ENCODE measurements at regions not wholly inside any gene's neighbourhood (a gene's known extent, or its start where the extent isn't known, plus 50 kb on each side); places are given as distances from the start of the nearest gene placed in this dataset.
"Not testable (repeated sequence)": the region's sequence is repeated elsewhere in the genome, so short reads cannot be mapped to it uniquely, and the experiment has no call there.

- no peak for DNase-seq (ENCODE audit: extremely low spot score, unreplicated experiment)
- H3K4me1 Mint-ChIP-seq (ENCODE audit: unreplicated experiment) = peaks cover 8% of the 10 kb centered on the region
- no peaks in the 10 kb centered on the region for H3K27me3 Mint-ChIP-seq
- no peak overlapping the region for H3K4me3 Mint-ChIP-seq
- no peak for TF ChIP-seq CTCF (conservative IDR thresholded peaks at IDR 0.05)
- no peak overlapping the region for H3K27ac Mint-ChIP-seq
- no peaks in the 10 kb centered on the region for H3K9me3 Mint-ChIP-seq
- no peaks in the 10 kb centered on the region for H3K36me3 Mint-ChIP-seq
Observed at GRCh38 chr18:1075322-1075721, 170.7 kb downstream of the ADCYAP1 start.

GRCh38 chr18:1075876-1076275 lies 171.2 kb downstream of the ADCYAP1 start:
- peaks cover 8% of the 10 kb centered on the region for H3K4me1 Mint-ChIP-seq (ENCODE audit: unreplicated experiment)
- no peak overlapping the region for H3K27ac Mint-ChIP-seq
- H3K36me3 Mint-ChIP-seq = no peaks in the 10 kb centered on the region
- no peaks in the 10 kb centered on the region for H3K27me3 Mint-ChIP-seq
- DNase-seq (ENCODE audit: extremely low spot score, unreplicated experiment) = no peak
- H3K4me3 Mint-ChIP-seq = no peak overlapping the region
- no peak for TF ChIP-seq CTCF (conservative IDR thresholded peaks at IDR 0.05)
- no peaks in the 10 kb centered on the region for H3K9me3 Mint-ChIP-seq

GRCh38 chr18:1078301-1078700 lies 173.6 kb downstream of the ADCYAP1 start:
- Mint-ChIP-seq H3K4me1 (ENCODE audit: unreplicated experiment) (peaks cover 8% of the 10 kb centered on the region), H3K4me3 (no peak overlapping the region), H3K27ac (no peak overlapping the region), H3K9me3 (no peaks in the 10 kb centered on the region), H3K36me3 (no peaks in the 10 kb centered on the region), H3K27me3 (no peaks in the 10 kb centered on the region)
- DNase-seq (ENCODE audit: extremely low spot score, unreplicated experiment) = no peak
- no peak for TF ChIP-seq CTCF (conservative IDR thresholded peaks at IDR 0.05)

- DNase-seq (ENCODE audit: extremely low spot score, unreplicated experiment); H3K36me3 Mint-ChIP-seq; H3K27me3 Mint-ChIP-seq; H3K27ac Mint-ChIP-seq; H3K4me1 Mint-ChIP-seq (ENCODE audit: unreplicated experiment); H3K9me3 Mint-ChIP-seq; H3K4me3 Mint-ChIP-seq: not testable (repeated sequence)
Observed at GRCh38 chr18:1083675-1084074, 179.0 kb downstream of the ADCYAP1 start.

- H3K4me1 Mint-ChIP-seq (ENCODE audit: unreplicated experiment) = no peaks in the 10 kb centered on the region
Observed at GRCh38 chr18:1090758-1091157, 186.1 kb downstream of the ADCYAP1 start.

GRCh38 chr18:1092228-1092627 lies 187.6 kb downstream of the ADCYAP1 start:
- H3K27ac Mint-ChIP-seq = no peak overlapping the region

More at GRCh38 chr18:1090758-1091157, 186.1 kb downstream of the ADCYAP1 start:
- DNase-seq (ENCODE audit: extremely low spot score, unreplicated experiment) = no peak
- no peak overlapping the region for H3K27ac Mint-ChIP-seq
- H3K36me3 Mint-ChIP-seq = no peaks in the 10 kb centered on the region
- H3K9me3 Mint-ChIP-seq = peaks cover 5% of the 10 kb centered on the region
- H3K27me3 Mint-ChIP-seq = no peaks in the 10 kb centered on the region
- no peak overlapping the region for H3K4me3 Mint-ChIP-seq
- no peak for TF ChIP-seq CTCF (conservative IDR thresholded peaks at IDR 0.05)

More at GRCh38 chr18:1092228-1092627, 187.6 kb downstream of the ADCYAP1 start:
- DNase-seq (ENCODE audit: extremely low spot score, unreplicated experiment) = no peak
- Mint-ChIP-seq H3K4me1 (ENCODE audit: unreplicated experiment) (no peaks in the 10 kb centered on the region), H3K27me3 (no peaks in the 10 kb centered on the region), H3K9me3 (peaks cover 2% of the 10 kb centered on the region), H3K36me3 (no peaks in the 10 kb centered on the region), H3K4me3 (no peak overlapping the region)
- no peak for TF ChIP-seq CTCF (conservative IDR thresholded peaks at IDR 0.05)
